ENCODE measurements at regions not wholly inside any gene's neighbourhood (a gene's known extent, or its start where the extent isn't known, plus 50 kb on each side); places are given as distances from the start of the nearest gene placed in this dataset.

- no peak for TF ChIP-seq BCLAF1 (IDR thresholded peaks at IDR 0.05)
- TF ChIP-seq ZNF207 (IDR thresholded peaks at IDR 0.05; ENCODE audit: borderline replicate concordance): no peak
- no peak for TF ChIP-seq CEBPZ (IDR thresholded peaks at IDR 0.05; ENCODE audit: low read depth, low read length)
- TF ChIP-seq STAT1 (conservative IDR thresholded peaks at IDR 0.05): no peak
- no peak for TF ChIP-seq NR2C1 (IDR thresholded peaks at IDR 0.05)
- TF ChIP-seq EZH2 (IDR thresholded peaks at IDR 0.05; ENCODE audit: borderline replicate concordance, control insufficient read depth, low read depth, low read length): no peak
- TF ChIP-seq ZNF687 (IDR thresholded peaks at IDR 0.05): no peak
- TF ChIP-seq ESRRA (IDR thresholded peaks at IDR 0.05; ENCODE audit: low read length): no peak
- TF ChIP-seq NRF1 (conservative IDR thresholded peaks at IDR 0.05; ENCODE audit: low read depth, low read length): no peak
Observed at GRCh38 chr6:1122083-1122482, 189.8 kb upstream of the FOXQ1 start (continued).

All from GM12878 (cell line).